ENCODE measurements at regions not wholly inside any gene's neighbourhood (a gene's known extent, or its start where the extent isn't known, plus 50 kb on each side); places are given as distances from the start of the nearest gene placed in this dataset.

DNA sequence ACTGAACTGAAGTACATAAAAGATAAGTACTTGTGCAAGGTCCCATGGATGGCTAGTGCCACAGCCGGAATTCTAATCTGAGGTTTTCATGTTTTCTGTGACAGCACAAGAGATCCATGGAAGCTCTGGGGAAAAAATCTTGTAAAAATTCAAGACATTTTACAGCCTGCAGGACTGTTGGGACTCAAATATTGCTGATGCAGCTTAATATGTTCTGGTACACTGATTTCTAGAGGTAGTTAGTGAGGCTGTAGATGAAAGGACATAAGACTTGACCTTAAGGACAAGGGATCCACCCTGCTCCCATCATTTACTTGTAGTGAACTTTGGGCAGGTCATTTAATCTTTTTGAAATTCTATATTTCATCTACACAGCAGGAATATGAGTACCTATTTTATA lies 390.4 kb downstream of the TLE4 start:
- DNase-seq (ENCODE audit: extremely low read depth, low read depth, low spot score) = no peak

- no peak for DNase-seq (ENCODE audit: extremely low read depth, low read depth, low spot score)
Measured at GRCh38 chr9:79955300-79955699, 383.5 kb downstream of the TLE4 start.

DNA sequence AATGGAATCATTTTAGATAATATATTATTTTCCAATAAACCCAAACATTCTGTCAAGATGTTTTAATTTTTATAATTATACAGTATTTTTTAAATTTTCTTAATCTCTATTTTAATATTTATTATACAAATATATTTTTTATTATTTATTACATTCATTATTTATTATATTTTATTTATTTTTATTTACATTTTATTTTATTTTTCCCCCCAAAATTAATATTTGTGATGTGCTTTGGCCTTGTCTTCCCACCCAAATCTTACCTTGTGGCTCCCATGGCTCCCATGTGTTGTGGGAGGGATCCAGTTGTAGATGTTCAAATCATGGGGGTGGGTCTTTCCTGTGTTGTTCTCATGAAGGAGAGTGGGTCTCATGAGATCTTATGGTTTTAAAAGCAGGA lies 382.1 kb downstream of the TLE4 start:
- no peak for DNase-seq (ENCODE audit: extremely low read depth, low read depth, low spot score)

DNA sequence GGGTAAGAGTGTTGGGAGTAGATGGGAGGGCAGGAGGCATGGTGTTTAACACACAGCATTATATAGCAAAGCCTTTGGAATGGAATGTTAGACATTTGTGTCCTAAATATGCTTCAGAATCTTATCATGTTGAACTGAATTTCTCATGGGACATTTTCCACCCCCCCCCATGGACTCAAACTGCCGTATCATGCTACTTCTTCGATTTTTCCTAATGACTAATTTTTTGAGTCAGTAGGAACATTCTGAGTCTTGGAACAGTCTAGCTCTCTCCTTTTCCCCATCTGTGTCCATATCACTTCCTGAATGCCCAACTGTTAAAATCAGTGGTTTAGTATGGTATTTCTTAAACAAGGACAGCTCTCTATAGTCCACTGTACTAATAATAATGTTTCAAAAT lies 380.6 kb downstream of the TLE4 start:
- DNase-seq (ENCODE audit: extremely low read depth, low read depth, low spot score) = no peak

DNA sequence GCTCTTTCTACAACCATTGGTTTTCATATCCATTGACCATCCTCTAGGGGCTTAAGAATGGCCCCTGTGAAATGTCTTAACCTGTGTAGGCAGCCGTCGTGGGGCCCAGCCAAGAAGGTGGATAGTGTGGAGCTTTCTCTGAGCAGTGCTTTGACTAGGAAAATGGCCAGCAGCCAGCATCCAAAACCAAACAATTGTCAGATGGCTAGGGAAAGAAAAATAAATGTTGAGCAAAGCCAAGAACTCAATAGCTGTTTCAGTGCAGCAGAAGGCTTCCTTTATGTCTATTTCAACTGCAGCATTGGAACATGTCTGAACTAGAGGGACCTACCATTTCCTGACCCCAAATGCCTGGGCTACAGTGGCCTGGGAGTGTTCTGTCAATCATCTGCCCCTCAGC lies 374.9 kb downstream of the TLE4 start:
- no peak for DNase-seq (ENCODE audit: extremely low read depth, low read depth, low spot score)

- DNase-seq (ENCODE audit: extremely low read depth, low read depth, low spot score) = no peak
Measured at GRCh38 chr9:79945495-79945894, 373.7 kb downstream of the TLE4 start.

DNA sequence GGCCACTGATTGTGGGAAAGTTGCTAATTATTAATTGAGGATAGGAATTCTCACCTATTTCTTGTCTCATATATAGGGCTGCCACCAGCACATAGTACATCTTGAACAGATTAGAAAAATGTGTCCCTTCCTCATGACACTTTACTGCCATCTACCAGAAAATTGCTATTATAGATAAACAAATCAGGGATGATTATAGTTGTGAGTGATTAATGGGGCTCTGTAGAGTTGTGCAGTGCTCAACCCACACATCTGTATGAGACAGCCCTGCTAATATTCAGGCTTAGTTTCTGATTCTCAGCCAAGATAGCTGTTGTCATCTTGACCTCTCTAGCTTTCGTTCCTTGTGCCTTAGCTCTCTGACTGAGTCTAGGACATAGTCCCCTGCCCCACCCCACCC lies 373.3 kb downstream of the TLE4 start:
- no peak for DNase-seq (ENCODE audit: extremely low read depth, low read depth, low spot score)

DNA sequence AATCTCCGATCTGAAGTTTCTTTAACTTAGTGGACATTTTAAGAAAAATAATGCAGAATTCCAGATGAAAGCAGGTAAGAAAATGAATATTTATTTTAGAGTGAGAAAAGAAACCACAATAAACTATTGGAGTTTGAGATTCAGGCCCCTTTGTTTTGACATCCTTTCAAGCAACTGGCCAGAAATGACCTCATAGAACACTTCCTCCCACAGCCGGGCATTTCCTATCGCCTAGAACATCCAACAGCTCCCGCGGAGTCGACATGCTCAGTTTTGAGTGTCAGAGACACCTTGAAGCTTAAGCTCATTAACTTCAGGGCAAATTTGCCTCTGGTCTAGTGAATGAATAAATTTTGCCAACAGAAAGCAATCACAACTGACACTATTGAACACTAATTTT lies 369.2 kb downstream of the TLE4 start:
- DNase-seq (ENCODE audit: extremely low read depth, low read depth, low spot score) = peak; percentile 12

DNA sequence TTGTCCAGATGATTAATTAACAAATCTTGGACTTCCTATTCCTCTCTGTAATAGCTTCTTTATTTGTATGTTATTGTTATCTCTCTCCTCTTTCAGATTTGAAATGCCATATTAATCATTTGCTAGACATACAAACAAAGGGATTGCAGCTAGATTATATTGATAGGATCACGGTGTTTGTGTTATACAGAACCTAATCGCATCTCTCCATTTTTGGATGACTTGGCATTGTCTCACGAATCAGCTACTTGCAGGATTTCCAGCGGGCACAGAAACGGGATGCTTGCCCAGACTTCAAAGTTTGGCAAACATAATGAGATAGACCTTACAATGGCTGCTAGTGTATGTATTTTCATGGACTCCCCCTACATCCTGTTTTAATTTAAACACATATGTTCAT lies 368.1 kb downstream of the TLE4 start:
- no peak for DNase-seq (ENCODE audit: extremely low read depth, low read depth, low spot score)

- DNase-seq (ENCODE audit: extremely low read depth, low read depth, low spot score) = no peak
Measured at GRCh38 chr9:79936336-79936735, 364.6 kb downstream of the TLE4 start.

DNA sequence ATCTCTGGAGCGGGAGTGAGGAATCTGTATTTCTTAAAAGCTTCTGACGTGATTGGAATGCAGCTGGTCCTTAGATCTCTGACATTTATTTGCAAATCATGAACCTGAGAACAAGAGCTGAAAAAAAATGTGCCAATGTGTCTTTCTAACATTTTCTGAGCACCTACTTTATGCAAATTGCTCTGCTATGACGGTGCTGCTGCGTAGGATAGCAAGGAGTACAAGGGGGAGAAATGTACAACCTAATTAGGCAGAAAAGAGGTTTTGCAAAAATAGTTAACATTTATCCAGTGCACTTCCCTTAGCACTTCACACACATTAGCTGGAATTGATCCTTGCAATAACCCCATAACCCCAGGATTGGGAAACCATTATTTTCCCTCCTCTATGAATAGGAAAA lies 357.5 kb downstream of the TLE4 start:
- DNase-seq (ENCODE audit: extremely low read depth, low read depth, low spot score) = no peak

GRCh38 chr9:79928661-79929223 lies 357.0 kb downstream of the TLE4 start:
- DNase-seq (ENCODE audit: extremely low read depth, low read depth, low spot score) = no peak

- no peak for DNase-seq (ENCODE audit: extremely low read depth, low read depth, low spot score)
Measured at GRCh38 chr9:79925326-79925725, 353.6 kb downstream of the TLE4 start.

- no peak for DNase-seq (ENCODE audit: extremely low read depth, low read depth, low spot score)
Measured at GRCh38 chr9:79924836-79925235, 353.1 kb downstream of the TLE4 start.

DNA sequence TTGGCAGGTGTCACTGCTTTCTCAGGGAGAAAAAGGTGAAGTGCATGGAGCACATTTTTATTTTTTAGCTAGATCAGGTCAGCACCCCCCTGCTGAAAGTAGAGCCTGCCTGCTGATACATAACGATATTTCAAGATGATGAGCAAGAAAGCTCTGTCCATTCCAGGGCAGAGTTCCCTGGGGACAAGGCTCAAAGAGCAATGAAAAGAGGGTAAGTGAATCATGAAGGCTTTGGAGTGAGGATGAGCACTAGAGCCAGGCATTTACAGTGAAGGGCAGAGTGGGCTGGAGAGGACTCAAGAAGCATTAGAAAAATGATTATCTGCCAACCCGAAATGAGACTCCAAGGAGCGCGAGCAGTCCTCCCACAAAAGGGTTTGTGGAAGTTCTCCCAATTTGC lies 345.7 kb downstream of the TLE4 start:
- DNase-seq (ENCODE audit: extremely low read depth, low read depth, low spot score) = no peak

DNA sequence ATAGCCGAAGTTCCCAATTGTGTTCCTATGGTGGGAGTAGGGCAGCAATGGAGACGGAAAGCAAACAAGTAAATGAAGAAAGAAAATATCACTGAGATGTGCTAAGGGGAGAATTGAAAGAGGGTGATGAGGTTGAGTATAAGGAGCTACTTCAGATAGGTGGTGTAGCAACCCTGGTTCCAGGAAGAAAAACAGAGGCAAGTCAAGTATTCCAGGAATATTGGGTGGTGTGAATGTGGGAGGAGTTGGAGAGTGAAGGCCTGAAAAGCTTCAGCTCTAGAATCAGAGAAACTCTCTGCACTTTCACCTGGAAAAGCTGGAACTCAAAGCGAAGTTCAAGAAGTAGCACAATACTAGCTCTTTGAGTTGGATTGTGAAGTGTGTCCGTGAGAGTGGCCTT lies 342.1 kb downstream of the TLE4 start:
- no peak for DNase-seq (ENCODE audit: extremely low read depth, low read depth, low spot score)

GRCh38 chr9:79912318-79913070 lies 340.7 kb downstream of the TLE4 start:
- DNase-seq (ENCODE audit: extremely low read depth, low read depth, low spot score) = no peak

GRCh38 chr9:79911724-79912123 lies 340.0 kb downstream of the TLE4 start:
- no peak for DNase-seq (ENCODE audit: extremely low read depth, low read depth, low spot score)

GRCh38 chr9:79902825-79903600 lies 331.2 kb downstream of the TLE4 start:
- DNase-seq (ENCODE audit: extremely low read depth, low read depth, low spot score) = no peak

GRCh38 chr9:79900754-79901153 lies 329.0 kb downstream of the TLE4 start:
- no peak for DNase-seq (ENCODE audit: extremely low read depth, low read depth, low spot score)

DNA sequence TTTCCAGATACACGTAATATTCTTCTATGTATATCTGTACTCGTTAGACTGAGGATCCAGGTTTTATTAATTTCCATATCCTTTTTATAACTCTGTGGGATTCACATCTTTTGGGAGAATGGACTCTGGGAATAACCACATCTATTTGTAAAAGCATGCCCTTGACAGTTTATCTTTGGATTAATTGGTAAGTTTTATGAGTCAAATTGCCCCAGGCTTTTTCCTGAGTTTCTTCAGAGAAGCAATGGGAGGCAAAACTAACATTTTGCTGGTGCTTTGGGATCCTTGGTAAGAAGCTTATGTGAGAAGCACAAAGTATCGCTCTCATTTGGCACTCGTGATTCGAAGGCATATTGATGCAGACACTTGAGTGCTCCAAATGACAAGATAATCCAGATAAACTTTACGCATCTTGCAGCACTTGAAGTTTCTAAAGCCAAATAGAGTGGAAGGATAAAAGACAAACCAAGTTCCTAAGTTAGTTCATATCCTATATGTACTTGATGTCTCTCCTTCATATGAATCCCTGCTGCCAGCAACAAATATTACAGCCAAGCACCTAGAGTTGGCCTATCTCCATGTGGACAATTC lies 324.7 kb downstream of the TLE4 start:
- DNase-seq (ENCODE audit: extremely low read depth, low read depth, low spot score) = no peak

- DNase-seq (ENCODE audit: extremely low read depth, low read depth, low spot score) = no peak
Measured at GRCh38 chr9:79895232-79895631, 323.5 kb downstream of the TLE4 start.

Measured in glomerular endothelial cell (primary cell).